Activated T-helper 1 cell treated with anti-CD3 and anti-CD28 coated beads, Interleukin-2, amount 50 U/mL, for 16 hours (primary cell): ENCODE measurements at regions not wholly inside any gene's neighbourhood (a gene's known extent, or its start where the extent isn't known, plus 50 kb on each side); places are given as distances from the start of the nearest gene placed in this dataset.
"Not testable (repeated sequence)": the region's sequence is repeated elsewhere in the genome, so short reads cannot be mapped to it uniquely, and the experiment has no call there.

ENCODE experiments used
- DNase-seq, 2 donors: peaks; one replicate each; pipeline ENCODE4 v3.0.0-alpha.2; 2020; ENCODE audit warnings: low read depth in 1 of 2, low spot score in 1 of 2

- no peak for DNase-seq
Observed at GRCh38 chr6:100101644-100102043, 107.6 kb upstream of the MCHR2 start.

DNA sequence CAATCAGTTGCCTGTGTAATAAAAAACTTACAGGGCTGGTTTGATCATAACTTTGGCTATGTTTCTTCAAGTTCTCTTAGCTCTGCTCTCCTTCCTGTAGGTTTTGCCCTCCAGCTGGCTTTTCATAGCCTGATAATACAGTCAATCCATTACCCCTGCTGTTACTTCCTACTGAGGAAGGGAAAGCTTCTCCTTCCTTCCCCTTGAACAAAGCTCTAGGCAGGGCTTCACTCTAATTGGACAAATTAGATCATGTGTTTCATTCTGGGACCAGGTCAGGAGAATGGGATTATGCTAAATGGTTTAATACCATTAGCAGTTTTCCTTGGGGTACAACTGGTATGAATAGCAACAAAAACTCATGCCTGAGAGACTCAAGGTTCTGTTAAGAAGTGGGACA lies 106.8 kb upstream of the MCHR2 start:
- no peak for DNase-seq

DNA sequence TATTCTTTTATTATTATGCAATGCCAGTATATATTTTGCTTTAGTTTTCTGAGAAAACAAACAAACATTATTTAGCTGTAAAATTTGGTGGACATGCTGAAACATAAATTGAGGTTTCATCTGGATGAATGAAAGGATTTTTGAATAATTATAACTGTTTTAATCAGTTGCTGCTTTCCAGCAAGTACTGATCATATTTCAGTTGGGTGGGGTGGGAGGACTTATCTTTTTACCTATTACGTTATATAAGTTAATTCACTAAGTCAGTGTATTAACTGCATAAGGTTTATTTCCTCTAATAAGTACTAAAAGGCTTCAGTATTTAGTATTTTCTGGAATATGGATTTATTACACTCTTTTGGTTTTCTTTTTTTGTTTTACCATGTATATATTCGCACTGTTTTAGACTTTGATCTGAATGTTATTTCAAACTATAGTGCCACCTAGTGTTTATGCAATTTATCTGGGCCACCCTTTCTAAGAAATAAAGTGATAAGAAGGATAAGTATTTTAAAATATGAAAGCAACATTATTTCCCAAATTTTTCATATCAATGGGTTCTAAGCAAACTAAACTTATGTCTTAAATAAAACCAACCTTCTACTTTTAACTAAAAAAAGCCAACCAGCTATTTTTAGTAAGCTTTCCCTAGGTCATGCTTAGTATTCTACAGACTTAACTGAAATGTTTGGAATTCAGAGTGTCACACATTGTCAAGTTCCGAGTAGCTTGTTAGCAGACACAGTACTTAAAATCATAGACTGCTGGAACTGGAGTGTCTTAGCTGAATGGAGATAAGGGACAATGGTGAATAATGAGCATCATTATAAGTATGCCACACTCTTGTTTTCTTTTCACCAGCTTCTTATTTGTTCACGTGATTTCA lies 105.4 kb upstream of the MCHR2 start:
- no peak for DNase-seq

DNA sequence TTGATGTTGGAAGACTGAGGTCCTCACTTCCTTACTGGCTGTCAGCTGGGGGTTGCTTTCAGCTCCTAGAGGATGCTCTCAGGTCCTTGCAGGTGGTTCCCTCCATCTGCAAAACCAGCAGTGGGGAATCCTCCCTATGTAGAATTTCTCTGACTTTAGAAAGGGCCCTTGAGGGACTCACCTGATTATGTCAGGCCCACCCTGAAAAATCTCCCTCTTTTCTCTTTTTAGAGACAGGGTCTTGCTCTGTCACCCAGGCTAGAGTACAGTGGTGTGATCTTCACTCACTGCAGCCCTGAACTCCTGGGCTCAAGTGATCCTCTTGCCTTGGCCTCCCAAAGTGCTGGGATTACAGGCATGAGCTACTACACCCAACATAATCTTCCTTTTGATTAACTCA lies 102.9 kb upstream of the MCHR2 start:
- no peak for DNase-seq

DNA sequence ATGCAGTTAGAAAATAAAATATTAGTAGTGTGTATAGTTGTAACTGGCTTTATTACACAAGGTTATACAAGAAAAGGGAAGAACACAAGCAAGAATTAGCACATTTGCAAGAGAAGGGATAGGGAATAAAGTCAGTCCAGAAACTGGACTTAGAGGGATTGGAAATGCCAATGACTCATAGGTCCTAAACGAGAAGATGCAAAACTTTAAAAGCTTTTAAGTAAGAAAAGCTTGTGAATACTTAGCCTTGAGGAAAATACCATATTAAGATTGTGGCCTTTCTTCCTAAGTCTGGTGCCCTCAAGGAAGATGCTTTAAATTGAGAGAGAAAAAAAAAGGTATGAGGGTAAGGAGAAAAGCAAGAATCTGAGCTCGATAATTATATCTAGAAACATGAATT lies 102.3 kb upstream of the MCHR2 start:
- no peak for DNase-seq

DNA sequence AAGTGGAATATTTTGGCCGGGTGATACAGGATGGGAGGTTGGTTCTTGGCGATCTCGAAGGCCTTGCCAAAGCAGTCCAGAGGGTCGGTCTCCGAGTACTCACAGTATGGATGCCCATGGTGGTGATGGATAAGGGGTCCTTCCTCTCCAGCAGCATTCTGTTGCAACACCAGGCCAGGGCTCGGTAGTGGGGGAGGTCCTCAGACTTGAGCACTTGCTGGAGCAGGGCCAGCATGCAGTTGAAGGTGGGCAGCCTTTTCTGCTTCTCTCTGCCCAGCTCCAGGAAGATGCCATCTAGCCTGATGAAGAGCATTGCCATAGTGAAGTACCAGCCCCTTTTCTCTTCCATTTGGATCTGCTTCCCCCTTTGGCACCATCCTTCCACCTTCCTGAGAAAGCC lies 99.4 kb upstream of the MCHR2 start:
- no peak for DNase-seq

DNA sequence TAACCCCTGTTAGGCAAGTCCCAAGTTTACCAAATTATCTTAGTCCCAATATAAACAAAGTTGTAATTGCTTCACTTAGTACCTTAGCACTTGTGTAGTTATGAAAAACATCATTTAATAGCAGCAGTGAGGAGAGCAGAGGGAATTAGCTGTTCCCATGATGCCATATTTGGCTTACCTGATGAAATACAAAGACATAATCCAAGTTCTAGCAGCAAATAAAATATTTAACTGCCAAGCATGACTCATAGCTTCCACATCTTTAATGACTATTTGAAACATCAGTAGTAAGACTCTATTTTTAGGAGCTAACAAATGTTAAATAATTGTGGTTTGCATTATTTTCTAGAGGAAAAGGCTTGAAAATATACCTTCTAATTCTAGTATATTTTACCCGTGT lies 94.0 kb upstream of the MCHR2 start:
- DNase-seq, result no peak

DNA sequence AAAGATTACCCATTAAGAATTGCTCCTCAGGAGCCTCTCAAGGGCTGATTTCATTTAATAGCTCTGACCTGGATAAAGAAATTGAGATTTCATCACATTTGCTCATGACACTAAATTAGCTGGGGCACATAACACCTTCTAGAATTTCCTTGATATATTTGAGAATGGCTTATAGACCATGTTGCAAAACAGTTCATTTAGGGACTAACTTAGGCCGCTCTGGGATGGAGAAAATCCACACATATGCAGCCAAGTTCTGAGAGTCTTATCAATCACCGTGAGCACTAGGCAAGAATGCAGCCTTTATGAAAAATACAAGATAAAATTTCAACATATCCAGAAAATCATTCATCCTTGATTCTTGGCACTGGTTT lies 91.0 kb upstream of the MCHR2 start:
- no peak for DNase-seq

GRCh38 chr6:100084316-100084990 lies 90.4 kb upstream of the MCHR2 start:
- DNase-seq, result no peak

- DNase-seq, result no peak
Observed at GRCh38 chr6:100078509-100078908, 84.5 kb upstream of the MCHR2 start.

DNA sequence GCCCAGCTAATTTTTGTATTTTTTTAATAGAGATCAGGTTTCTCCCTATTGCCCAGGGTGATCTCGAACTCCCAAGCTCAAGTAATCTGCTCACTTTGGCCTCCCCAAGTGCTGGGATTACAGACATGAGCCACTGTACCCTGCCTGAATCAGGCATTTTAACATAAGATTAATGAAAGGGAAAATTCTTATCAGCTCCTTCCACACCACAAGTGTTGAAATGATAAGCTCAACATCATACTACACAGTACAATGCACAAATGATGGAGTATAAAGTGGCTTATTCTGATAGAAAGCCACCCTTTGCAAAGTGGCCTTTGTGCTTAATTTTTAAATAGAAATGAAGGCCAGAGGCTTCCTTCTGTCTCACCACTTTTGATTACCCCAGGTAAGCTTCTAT lies 71.3 kb upstream of the MCHR2 start:
- DNase-seq, result no peak

DNA sequence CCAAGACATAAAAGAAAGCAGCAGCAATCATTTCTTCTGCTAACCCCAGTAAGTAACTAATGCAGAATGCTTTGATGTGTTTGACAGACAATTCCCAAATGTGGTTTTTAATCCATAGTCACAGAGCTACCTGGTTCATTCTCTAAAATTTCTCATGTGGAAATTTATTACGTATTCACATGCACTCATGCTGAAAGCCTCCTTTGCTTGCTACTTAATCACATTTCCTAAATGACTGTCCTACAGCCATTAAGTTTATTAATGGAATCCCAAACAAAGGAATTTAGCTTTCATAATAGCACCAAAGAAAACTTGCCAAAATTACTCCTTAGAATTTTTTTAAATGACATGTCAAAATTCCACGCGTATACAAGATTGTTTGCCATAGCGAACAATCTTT lies 68.6 kb upstream of the MCHR2 start:
- DNase-seq, result no peak

- no peak for DNase-seq
Observed at GRCh38 chr6:100057941-100058340, 63.9 kb upstream of the MCHR2 start.

DNA sequence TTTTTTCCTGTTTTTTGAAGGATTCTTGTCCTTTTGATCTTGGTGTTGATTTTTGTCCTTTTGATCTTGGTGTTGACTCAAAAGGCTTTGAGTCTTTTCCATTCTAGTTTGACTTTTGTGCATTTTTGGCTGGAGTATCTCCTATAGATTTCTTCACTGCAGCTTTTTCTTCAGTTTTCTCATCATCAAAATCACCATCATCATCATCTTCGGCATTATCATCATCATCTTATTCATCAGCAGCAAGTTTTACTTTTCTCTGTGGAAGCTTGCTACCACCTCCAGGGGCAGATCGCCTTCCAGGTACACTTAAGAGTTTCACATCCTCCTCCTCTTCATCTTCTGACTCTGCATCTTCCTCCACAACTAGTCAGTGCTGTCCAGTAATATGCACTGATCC lies 56.5 kb upstream of the MCHR2 start:
- DNase-seq, result no peak

DNA sequence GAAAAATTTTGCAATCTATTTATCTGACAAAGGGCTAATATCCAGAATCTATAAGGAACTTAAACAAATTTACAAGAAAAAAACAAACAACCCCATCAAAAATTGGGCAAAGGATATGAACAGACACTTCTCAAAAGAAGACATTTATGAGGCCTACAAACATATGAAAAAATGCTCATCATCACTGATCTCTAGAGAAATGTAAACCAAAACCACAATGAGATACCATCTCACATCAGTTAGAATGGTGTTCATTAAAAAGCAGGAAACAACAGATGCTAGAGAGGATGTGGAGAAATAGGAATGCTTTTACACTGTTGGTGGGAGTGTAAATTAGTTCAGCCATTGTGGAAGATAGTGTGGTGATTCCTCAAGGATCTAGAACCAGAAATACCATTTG lies 49.9 kb upstream of the MCHR2 start:
- DNase-seq, result not testable (repeated sequence)
